Activated CD4-positive, alpha-beta T cell treated with anti-CD3 and anti-CD28 coated beads, Interleukin-2, amount 10 ng/mL, durations not matched to agents 24 days and 14 days (primary cell): ENCODE measurements at regions not wholly inside any gene's neighbourhood (a gene's known extent, or its start where the extent isn't known, plus 50 kb on each side); places are given as distances from the start of the nearest gene placed in this dataset.

Experiments
- DNase-seq: peaks from one replicate; pipeline ENCODE4 v3.0.0; 2022
- H3K27ac Mint-ChIP-seq: one replicate; pipeline ENCODE4 v1.8.0; 2022; ENCODE audit warnings: mild to moderate bottlenecking, mixed read lengths
- H3K27me3 Mint-ChIP-seq: one replicate; pipeline ENCODE4 v1.8.0; 2022; ENCODE audit warnings: mixed read lengths
- H3K36me3 Mint-ChIP-seq: one replicate; pipeline ENCODE4 v1.8.0; 2022; ENCODE audit warnings: low read depth, mild to moderate bottlenecking, mixed read lengths
- H3K4me1 Mint-ChIP-seq: one replicate; pipeline ENCODE4 v1.8.0; 2021; ENCODE audit warnings: mixed read lengths
- H3K4me3 Mint-ChIP-seq: one replicate; pipeline ENCODE4 v1.8.0; 2022; ENCODE audit warnings: mild to moderate bottlenecking, moderate library complexity, mixed read lengths
- H3K9me3 Mint-ChIP-seq: one replicate; pipeline ENCODE4 v1.8.0; 2021; ENCODE audit warnings: mixed read lengths
- intact Hi-C: fragments of 100-400 bp; cut with micrococcal nuclease; formaldehyde crosslinking; loops from one replicate; pipeline ENCODE4 v1.15.1; 2023

DNA sequence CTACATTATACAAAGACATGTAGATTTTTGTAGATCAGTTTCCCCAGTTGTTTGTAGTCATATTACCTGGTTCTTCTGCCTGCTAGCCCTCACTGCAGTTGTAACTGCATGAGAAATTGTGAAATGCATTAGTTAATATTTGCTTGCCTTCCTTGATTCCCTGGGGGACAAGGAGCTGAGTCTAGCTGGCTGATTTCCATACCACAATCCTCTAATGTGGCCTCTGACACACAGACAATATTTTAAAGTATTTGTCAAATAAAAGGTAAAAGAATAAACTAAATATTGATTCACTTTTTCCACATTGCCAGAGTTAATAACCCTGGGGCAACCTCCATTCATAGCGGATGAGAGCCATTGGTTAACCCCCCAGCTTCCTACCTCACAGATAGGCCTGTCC, 128.8 kb upstream of the TMEM132C start:
- H3K36me3 Mint-ChIP-seq = no peaks in the 10 kb centered on the region
- no peak overlapping the region for H3K27ac Mint-ChIP-seq
- no peaks in the 10 kb centered on the region for H3K4me1 Mint-ChIP-seq
- intact Hi-C loops = no loop called here
- peaks cover 8% of the 10 kb centered on the region for H3K9me3 Mint-ChIP-seq
- no peak for DNase-seq
- H3K4me3 Mint-ChIP-seq = no peak overlapping the region
- no peaks in the 10 kb centered on the region for H3K27me3 Mint-ChIP-seq

GRCh38 chr12:128140551-128140950, 126.4 kb upstream of the TMEM132C start:
- Mint-ChIP-seq H3K4me1 (no peaks in the 10 kb centered on the region), H3K27me3 (no peaks in the 10 kb centered on the region), H3K9me3 (peaks cover 8% of the 10 kb centered on the region), H3K4me3 (no peak overlapping the region), H3K36me3 (no peaks in the 10 kb centered on the region), H3K27ac (no peak overlapping the region)
- intact Hi-C loops = no loop called here
- DNase-seq = no peak

DNA sequence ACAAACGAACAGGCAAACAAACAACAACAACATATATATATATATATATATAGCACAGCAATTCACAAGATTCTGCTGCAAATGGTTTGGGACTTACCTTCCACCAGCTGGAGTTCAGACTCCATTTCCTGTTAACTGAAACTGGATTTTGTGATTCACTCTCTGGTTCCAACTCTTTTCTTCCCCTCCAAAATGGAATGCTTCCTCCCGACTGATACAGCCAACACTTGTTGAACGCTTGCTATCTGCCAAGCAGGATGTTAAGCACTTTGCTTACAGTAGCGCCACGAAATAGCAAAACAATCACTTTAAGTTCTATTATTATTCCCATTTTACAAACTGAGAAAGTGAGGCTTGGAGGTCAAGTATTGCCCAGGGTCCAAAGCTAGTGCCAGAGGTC, 116.0 kb upstream of the TMEM132C start:
- DNase-seq = no peak
- intact Hi-C loops = no loop called here
- H3K27ac Mint-ChIP-seq = no peak overlapping the region
- H3K4me3 Mint-ChIP-seq = no peak overlapping the region
- H3K9me3 Mint-ChIP-seq = no peaks in the 10 kb centered on the region
- H3K27me3 Mint-ChIP-seq = no peaks in the 10 kb centered on the region
- H3K4me1 Mint-ChIP-seq = no peaks in the 10 kb centered on the region
- H3K36me3 Mint-ChIP-seq = no peaks in the 10 kb centered on the region

DNA sequence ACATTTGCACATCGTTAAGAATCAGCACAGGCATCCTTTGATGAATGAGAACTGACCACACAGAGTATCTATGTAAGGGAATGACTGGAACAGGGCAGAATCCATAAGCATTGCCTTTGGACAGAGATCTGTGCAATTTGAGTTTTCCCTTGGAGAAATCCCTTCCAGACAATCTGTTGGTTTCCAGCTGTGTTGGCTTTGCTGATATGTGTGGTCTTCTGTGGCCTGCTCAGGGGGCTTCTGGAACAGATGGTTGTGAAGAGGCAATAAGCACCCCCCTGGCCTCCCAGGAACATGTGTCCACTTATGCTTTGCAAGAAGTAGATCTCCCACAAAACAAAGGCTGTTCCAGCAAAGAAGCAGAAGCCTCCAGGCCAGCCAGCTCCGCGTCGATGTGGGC, 111.4 kb upstream of the TMEM132C start:
- Mint-ChIP-seq H3K4me1 (no peaks in the 10 kb centered on the region), H3K27me3 (no peaks in the 10 kb centered on the region), H3K4me3 (no peak overlapping the region), H3K27ac (no peak overlapping the region), H3K9me3 (no peaks in the 10 kb centered on the region), H3K36me3 (no peaks in the 10 kb centered on the region)
- no peak for DNase-seq
- intact Hi-C loops = no loop called here

DNA sequence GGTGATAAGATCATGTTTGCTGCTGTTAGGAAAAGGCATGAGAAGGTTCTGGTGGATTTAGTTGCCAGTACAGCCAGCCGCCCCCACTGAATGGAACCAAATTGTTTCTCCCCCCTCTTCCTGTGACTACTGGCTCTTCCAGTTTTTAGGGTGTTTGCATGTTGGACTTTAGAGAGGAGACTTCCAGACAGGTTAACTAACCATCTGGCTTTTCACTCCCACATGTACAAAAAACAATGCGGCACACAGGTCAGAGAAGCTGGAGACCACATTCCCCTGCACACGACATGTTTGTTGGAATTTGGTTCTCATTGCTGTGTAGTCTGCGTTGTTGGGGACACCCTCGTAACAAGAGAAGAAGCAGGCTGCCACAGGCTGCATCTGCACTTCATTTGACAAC, 103.9 kb upstream of the TMEM132C start:
- intact Hi-C loops = no loop called here
- no peaks in the 10 kb centered on the region for H3K27me3 Mint-ChIP-seq
- H3K36me3 Mint-ChIP-seq = no peaks in the 10 kb centered on the region
- H3K4me1 Mint-ChIP-seq = no peaks in the 10 kb centered on the region
- H3K9me3 Mint-ChIP-seq = peaks cover 6% of the 10 kb centered on the region
- DNase-seq = no peak
- no peak overlapping the region for H3K27ac Mint-ChIP-seq
- no peak overlapping the region for H3K4me3 Mint-ChIP-seq

DNA sequence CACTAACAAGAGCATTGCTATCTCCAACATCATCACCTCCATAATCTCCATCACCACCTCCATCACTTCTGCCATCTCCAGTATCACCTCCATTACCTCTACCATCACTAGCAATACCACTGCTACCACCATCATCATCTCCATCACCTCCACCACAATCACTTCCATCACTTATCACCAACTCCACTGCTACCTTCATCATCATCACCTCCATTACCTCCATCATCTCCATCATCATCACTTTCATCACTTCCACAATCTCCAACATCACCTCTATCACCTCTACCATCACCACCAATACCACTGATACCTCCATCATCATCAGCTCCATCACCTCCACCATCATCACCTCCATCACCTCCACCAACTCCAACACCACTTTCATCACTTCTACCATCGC, 102.4 kb upstream of the TMEM132C start:
- intact Hi-C loops = no loop called here
- DNase-seq = no peak
- Mint-ChIP-seq H3K4me1 (no peaks in the 10 kb centered on the region), H3K27me3 (no peaks in the 10 kb centered on the region), H3K9me3 (peaks cover 12% of the 10 kb centered on the region), H3K27ac (no peak overlapping the region), H3K36me3 (no peaks in the 10 kb centered on the region), H3K4me3 (no peak overlapping the region)

DNA sequence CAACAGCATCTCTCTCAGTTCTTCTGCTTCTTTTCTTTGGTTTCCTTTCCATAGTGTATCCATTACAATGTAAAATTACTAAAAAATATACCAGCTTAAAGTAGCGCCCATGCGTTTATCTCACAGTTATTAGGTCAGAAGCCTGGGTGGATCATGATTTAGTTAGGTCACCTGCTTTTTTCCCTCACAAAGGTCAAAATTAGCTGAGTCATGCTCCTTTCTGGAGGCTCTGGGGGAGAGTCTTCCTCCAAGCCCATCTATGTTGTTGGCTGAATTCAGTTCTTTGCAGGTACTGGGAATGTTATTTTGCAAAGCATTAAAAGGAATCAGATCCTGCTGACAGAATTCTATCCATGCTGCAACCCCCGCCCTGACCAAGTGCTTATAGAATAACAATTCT, 101.6 kb upstream of the TMEM132C start:
- Mint-ChIP-seq H3K9me3 (peaks cover 12% of the 10 kb centered on the region), H3K36me3 (no peaks in the 10 kb centered on the region), H3K4me3 (no peak overlapping the region), H3K4me1 (no peaks in the 10 kb centered on the region), H3K27me3 (no peaks in the 10 kb centered on the region), H3K27ac (no peak overlapping the region)
- intact Hi-C loops = no loop called here
- DNase-seq = no peak

- no peak overlapping the region for H3K27ac Mint-ChIP-seq
- intact Hi-C loops = no loop called here
- H3K9me3 Mint-ChIP-seq = peaks cover 12% of the 10 kb centered on the region
- no peaks in the 10 kb centered on the region for H3K36me3 Mint-ChIP-seq
- H3K4me3 Mint-ChIP-seq = no peak overlapping the region
- no peaks in the 10 kb centered on the region for H3K27me3 Mint-ChIP-seq
- no peak for DNase-seq
- no peaks in the 10 kb centered on the region for H3K4me1 Mint-ChIP-seq
Observed at GRCh38 chr12:128168273-128168672, 98.7 kb upstream of the TMEM132C start.

- intact Hi-C loops = no loop called here
- DNase-seq = no peak
- H3K27me3 Mint-ChIP-seq = no peaks in the 10 kb centered on the region
- no peak overlapping the region for H3K4me3 Mint-ChIP-seq
- peaks cover 15% of the 10 kb centered on the region for H3K9me3 Mint-ChIP-seq
- no peak overlapping the region for H3K27ac Mint-ChIP-seq
- H3K36me3 Mint-ChIP-seq = no peaks in the 10 kb centered on the region
- H3K4me1 Mint-ChIP-seq = no peaks in the 10 kb centered on the region
Observed at GRCh38 chr12:128170181-128170580, 96.8 kb upstream of the TMEM132C start.

- no peaks in the 10 kb centered on the region for H3K27me3 Mint-ChIP-seq
- H3K36me3 Mint-ChIP-seq = no peaks in the 10 kb centered on the region
- no peak overlapping the region for H3K4me3 Mint-ChIP-seq
- H3K27ac Mint-ChIP-seq = no peak overlapping the region
- peaks cover 6% of the 10 kb centered on the region for H3K9me3 Mint-ChIP-seq
- intact Hi-C loops = no loop called here
- DNase-seq = no peak
- H3K4me1 Mint-ChIP-seq = no peaks in the 10 kb centered on the region
Observed at GRCh38 chr12:128178565-128178964, 88.4 kb upstream of the TMEM132C start.

GRCh38 chr12:128178966-128179365, 88.0 kb upstream of the TMEM132C start:
- H3K36me3 Mint-ChIP-seq = no peaks in the 10 kb centered on the region
- H3K4me1 Mint-ChIP-seq = no peaks in the 10 kb centered on the region
- H3K27me3 Mint-ChIP-seq = no peaks in the 10 kb centered on the region
- DNase-seq = no peak
- intact Hi-C loops = no loop called here
- H3K4me3 Mint-ChIP-seq = no peak overlapping the region
- no peak overlapping the region for H3K27ac Mint-ChIP-seq
- H3K9me3 Mint-ChIP-seq = peaks cover 3% of the 10 kb centered on the region

- H3K9me3 Mint-ChIP-seq = peaks cover 3% of the 10 kb centered on the region
- intact Hi-C loops = no loop called here
- H3K4me3 Mint-ChIP-seq = no peak overlapping the region
- H3K4me1 Mint-ChIP-seq = no peaks in the 10 kb centered on the region
- H3K27me3 Mint-ChIP-seq = no peaks in the 10 kb centered on the region
- H3K36me3 Mint-ChIP-seq = no peaks in the 10 kb centered on the region
- no peak for DNase-seq
- no peak overlapping the region for H3K27ac Mint-ChIP-seq
Observed at GRCh38 chr12:128180166-128180565, 86.8 kb upstream of the TMEM132C start.

DNA sequence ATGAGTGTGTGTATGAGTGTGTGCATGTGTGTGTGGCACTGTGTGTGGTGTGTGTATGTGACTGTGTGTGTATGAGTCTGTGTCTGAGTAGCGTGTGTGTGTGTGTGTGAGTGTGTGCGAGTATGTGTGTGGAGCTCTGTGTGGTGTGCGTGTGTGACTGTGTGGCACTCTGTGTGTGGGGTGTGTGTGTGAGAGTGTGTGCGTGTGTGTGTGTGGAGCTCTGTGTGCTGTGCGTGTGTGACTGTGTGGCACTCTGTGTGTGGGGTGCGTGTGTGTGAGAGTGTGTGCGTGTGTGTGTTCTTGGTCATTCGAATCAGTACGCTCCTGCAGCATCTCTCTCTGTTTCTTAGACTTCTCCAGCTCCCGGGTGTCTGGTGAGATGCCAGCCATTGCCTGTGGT, 76.9 kb upstream of the TMEM132C start:
- Mint-ChIP-seq H3K4me3 (no peak overlapping the region), H3K36me3 (no peaks in the 10 kb centered on the region), H3K27ac (no peak overlapping the region), H3K27me3 (no peaks in the 10 kb centered on the region), H3K4me1 (no peaks in the 10 kb centered on the region), H3K9me3 (peaks cover 6% of the 10 kb centered on the region)
- intact Hi-C loops = no loop called here
- DNase-seq = no peak

- no peak overlapping the region for H3K27ac Mint-ChIP-seq
- H3K36me3 Mint-ChIP-seq = no peaks in the 10 kb centered on the region
- H3K27me3 Mint-ChIP-seq = no peaks in the 10 kb centered on the region
Observed at GRCh38 chr12:128190614-128191013, 76.4 kb upstream of the TMEM132C start.

GRCh38 chr12:128191380-128191779, 75.6 kb upstream of the TMEM132C start:
- H3K36me3 Mint-ChIP-seq = no peaks in the 10 kb centered on the region
- DNase-seq = no peak
- intact Hi-C loops = no loop called here
- no peaks in the 10 kb centered on the region for H3K4me1 Mint-ChIP-seq
- H3K27me3 Mint-ChIP-seq = no peaks in the 10 kb centered on the region
- H3K9me3 Mint-ChIP-seq = peaks cover 6% of the 10 kb centered on the region
- H3K27ac Mint-ChIP-seq = no peak overlapping the region
- H3K4me3 Mint-ChIP-seq = no peak overlapping the region

More at GRCh38 chr12:128190614-128191013, 76.4 kb upstream of the TMEM132C start:
- DNase-seq = no peak
- Mint-ChIP-seq H3K4me3 (no peak overlapping the region), H3K4me1 (no peaks in the 10 kb centered on the region), H3K9me3 (peaks cover 6% of the 10 kb centered on the region)
- intact Hi-C loops = no loop called here
